Peyer's patch (tissue), 4 donors: ENCODE measurements at regions not wholly inside any gene's neighbourhood (a gene's known extent, or its start where the extent isn't known, plus 50 kb on each side); places are given as distances from the start of the nearest gene placed in this dataset.

ENCODE experiments used
- POLR2A ChIP-seq, 2 donors: fragments of 450-650 bp; IDR thresholded peaks; one replicate each; pipeline ENCODE4 v1.5.1; 2017; ENCODE audit warnings: antibody characterized with exemption in 2 of 2, mild to moderate bottlenecking in 2 of 2, moderate library complexity in 2 of 2
- TF ChIP-seq, protein P1 (sequence below), 6 experiments: fragments of 450-650 bp in 4 of 6; fragments of 200-600 bp in 2 of 6; sonication (generic) in 1 of 6; IDR thresholded peaks; one replicate each; pipeline ENCODE4 v1.5.1; 2017 to 2019; ENCODE audit warnings: antibody characterized with exemption in 6 of 6, mild to moderate bottlenecking in 3 of 6, moderate library complexity in 1 of 6

DNA sequence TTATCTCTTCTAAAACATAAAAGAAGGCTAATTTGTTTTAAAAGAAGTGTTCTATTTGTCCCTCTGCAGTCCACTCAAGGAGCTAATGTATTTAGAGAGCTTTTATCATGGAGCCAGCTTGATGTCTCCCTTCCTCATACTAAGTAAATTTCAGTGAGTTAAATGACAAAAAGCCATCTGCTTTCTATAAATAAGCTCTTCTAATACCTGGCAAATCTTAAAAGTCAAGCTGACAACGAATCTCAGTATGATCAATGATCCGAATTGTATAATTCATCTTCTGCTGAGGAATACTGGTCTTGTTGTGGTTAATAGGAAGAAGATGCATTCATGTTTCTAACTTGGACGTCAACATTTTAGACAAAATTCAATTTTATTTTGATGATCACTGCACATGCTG lies 1390.7 kb downstream of the CDH8 start:
- TF ChIP-seq, protein P1, sequence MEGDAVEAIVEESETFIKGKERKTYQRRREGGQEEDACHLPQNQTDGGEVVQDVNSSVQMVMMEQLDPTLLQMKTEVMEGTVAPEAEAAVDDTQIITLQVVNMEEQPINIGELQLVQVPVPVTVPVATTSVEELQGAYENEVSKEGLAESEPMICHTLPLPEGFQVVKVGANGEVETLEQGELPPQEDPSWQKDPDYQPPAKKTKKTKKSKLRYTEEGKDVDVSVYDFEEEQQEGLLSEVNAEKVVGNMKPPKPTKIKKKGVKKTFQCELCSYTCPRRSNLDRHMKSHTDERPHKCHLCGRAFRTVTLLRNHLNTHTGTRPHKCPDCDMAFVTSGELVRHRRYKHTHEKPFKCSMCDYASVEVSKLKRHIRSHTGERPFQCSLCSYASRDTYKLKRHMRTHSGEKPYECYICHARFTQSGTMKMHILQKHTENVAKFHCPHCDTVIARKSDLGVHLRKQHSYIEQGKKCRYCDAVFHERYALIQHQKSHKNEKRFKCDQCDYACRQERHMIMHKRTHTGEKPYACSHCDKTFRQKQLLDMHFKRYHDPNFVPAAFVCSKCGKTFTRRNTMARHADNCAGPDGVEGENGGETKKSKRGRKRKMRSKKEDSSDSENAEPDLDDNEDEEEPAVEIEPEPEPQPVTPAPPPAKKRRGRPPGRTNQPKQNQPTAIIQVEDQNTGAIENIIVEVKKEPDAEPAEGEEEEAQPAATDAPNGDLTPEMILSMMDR (IDR thresholded peaks at IDR 0.05), result no peak
- TF ChIP-seq POLR2A (IDR thresholded peaks at IDR 0.05), result no peak
